ENCODE measurements at regions not wholly inside any gene's neighbourhood (a gene's known extent, or its start where the extent isn't known, plus 50 kb on each side); places are given as distances from the start of the nearest gene placed in this dataset.
"Not testable (repeated sequence)": the region's sequence is repeated elsewhere in the genome, so short reads cannot be mapped to it uniquely, and the experiment has no call there.

GRCh38 chr12:67758521-67758920, 110.0 kb downstream of the DYRK2 start:
- in situ Hi-C loops (cut with MboI; ENCODE audit: low sequenced_read_pairs): no loop called here

GRCh38 chr12:67759829-67760228, 111.3 kb downstream of the DYRK2 start:
- in situ Hi-C loops (cut with MboI; ENCODE audit: low sequenced_read_pairs): no loop called here

DNA sequence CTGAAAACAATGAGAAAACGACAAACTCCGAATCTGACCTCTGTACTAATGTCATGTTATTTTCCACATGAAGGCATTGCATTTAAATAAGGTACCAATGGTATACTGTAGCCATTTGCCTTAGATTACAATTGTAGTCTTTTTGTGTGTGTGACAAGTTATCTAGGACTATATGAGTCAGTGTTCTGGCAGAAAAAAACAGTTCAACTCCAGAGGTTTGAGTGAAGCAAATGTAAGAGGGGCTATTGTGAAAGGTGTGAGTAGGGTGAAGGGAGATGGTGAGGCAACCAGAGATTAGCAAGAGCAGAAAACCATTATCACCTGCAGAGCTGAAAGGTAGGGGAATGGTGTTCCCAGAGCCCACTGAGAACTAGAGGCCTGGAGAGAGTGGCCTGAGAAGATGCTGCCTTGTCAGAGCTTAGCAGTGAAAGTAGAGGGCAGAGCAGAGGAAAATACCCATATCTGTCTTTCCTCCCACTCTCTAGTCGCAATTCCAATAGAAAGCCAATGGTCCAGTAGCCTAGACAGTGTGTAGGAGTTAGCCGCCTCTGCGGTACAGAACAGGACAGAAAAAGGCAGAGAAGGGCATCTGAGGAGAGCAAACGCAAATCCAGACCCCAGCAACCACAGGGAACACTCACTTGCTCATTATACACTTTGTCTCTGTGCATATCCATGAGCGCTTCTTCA, 112.2 kb downstream of the DYRK2 start:
- in situ Hi-C loops (cut with MboI; ENCODE audit: low sequenced_read_pairs): no loop called here

GRCh38 chr12:67761566-67761965, 113.0 kb downstream of the DYRK2 start:
- in situ Hi-C loops (cut with MboI; ENCODE audit: low sequenced_read_pairs): no loop called here

DNA sequence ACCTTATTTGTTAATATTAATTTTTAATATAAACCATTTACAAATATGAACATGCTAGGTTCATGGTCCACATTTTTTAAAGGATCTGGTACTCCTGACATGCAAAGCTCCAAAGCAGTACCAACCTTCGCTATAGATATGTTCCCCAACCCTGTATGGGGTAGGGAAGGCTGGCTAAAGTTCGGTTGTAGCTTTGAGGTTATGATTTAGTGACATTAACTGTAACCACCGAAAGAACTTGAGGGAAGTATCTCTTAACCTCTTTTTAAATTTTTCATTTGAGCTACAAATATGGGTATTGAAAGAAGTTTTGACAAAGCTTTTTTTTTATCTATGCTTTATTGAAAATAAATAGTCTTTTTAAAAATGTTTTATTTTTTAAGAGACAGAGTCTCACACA, 115.5 kb downstream of the DYRK2 start:
- in situ Hi-C loops (cut with MboI; ENCODE audit: low sequenced_read_pairs): no loop called here

DNA sequence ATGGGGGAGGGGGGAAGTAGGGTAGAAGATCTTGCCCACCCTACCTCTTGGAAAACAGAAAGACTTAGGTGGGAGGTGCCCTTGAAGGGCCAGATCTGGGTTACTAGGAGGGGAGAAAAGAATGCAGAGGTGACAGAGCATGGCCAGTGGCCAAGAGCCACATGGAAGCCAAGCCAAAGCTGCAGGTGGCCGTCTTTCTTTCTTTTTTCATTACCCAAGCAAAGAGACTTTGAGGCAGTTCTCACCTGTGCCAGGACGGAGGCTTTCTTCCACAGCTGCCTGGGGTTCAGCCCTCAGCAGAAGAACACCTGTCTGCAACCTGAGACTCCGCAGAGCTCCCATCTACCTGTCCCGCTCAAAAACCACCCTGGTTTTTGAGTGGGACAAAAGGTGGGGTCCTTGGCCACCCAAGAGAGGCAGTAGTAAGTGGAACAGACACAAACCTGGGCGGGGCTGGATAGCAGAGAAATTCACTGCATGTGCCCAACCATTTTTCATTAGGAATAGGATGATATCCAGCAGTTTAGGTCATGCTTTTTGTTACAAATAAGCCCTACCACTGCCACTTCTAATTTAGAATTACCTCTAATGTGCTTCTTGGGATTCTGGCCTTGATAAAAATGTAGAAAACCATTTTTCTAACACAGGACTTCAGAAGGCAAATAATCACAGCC, 116.5 kb downstream of the DYRK2 start:
- in situ Hi-C loops (cut with MboI; ENCODE audit: low sequenced_read_pairs): no loop called here

- in situ Hi-C loops (cut with MboI; ENCODE audit: low sequenced_read_pairs): no loop called here
Observed at GRCh38 chr12:67765776-67766766, 117.5 kb downstream of the DYRK2 start.

- in situ Hi-C loops (cut with MboI; ENCODE audit: low sequenced_read_pairs): no loop called here
Observed at GRCh38 chr12:67772267-67773169, 124.0 kb downstream of the DYRK2 start.

DNA sequence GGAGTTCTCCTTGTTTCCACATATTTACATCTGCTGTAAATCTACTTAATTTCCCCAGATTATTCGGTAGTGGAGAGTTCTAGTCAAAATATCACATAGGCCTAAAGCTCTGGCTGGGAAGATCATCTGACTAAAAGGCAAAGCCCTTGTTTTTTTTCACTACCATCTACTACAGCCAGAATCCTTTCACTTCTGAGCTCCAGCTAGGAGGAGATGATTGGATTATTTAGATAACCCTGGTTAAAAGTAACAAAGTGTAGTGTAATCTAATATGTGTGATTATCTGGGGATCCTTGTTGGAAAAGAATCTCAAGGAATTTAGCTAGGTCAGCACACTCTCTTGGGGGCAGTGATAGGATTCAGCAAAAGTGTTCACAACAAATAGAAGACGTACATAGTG, 125.4 kb downstream of the DYRK2 start:
- in situ Hi-C loops (cut with MboI; ENCODE audit: low sequenced_read_pairs): no loop called here

DNA sequence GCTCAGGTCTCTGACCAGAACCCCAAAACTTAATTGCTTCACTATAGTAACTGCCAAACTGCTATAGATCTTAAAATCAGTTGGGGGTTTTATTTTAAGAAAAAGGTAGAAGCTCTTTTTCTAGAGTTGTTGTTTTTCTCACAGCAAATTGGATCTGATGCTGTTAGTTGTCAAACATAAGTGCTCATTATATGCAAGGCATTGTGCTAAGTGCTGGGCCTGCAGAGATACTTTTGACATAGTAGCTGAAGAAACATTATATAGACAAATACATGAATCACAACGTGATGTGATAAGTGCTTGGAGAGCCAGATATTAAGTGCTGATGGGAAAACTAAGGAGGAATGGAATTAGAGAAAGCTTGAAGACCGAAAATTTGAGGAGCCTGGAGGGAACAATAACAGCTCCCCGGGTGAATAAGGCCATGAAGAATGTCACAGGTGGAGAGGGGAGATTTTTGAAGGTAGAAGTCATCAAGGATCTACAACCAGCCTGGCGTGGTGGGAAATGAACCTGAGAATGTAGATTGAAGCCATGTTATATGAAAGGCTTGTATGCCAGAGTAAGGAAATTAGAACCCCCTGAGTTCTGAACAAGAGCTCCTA, 126.5 kb downstream of the DYRK2 start:
- in situ Hi-C loops (cut with MboI; ENCODE audit: low sequenced_read_pairs): no loop called here

GRCh38 chr12:67780580-67781084, 132.1 kb downstream of the DYRK2 start:
- in situ Hi-C loops (cut with MboI; ENCODE audit: low sequenced_read_pairs): no loop called here

DNA sequence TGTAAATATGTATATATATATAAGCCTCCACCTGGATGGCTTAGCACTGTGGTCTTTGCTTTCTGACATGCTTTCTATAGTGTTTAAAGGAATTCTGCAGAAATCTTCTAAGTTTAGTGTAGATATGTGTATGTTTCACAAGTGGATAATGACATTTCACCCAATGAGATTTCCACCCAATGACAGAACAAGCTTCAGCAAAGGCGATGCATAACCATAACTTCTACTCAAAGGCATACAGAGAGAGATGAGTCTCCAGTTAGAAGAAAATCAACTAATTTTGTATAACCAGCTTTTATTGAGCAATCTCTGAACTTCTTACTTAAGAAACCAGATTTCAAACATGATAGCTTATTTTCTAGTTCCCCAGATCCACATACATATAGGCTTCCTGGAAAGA, 134.0 kb downstream of the DYRK2 start:
- in situ Hi-C loops (cut with MboI; ENCODE audit: low sequenced_read_pairs): no loop called here

DNA sequence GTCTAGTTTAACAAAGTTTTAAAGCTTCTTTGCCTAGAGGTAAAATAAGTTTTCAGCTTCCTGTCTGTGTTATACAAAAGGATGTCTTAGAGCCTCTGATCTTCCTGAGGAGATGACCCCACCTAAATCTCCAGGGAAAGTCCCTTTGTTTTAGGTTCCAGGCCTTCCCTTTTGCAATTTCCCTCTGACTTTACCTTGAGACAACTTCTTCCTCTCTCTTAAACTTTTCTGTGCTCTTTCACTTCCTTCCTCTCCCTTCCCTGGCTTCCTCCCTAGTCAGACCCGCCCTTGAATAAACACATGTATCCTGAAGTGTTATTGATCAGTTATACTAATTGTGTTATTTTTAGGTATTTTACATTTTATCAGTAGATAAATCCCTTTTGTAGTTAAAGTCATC, 134.8 kb downstream of the DYRK2 start:
- in situ Hi-C loops (cut with MboI; ENCODE audit: low sequenced_read_pairs): no loop called here

- in situ Hi-C loops (cut with MboI; ENCODE audit: low sequenced_read_pairs): no loop called here
Observed at GRCh38 chr12:67784831-67785230, 136.3 kb downstream of the DYRK2 start.

- in situ Hi-C loops (cut with MboI; ENCODE audit: low sequenced_read_pairs): no loop called here
Observed at GRCh38 chr12:67786086-67786485, 137.5 kb downstream of the DYRK2 start.

- in situ Hi-C loops (cut with MboI; ENCODE audit: low sequenced_read_pairs): no loop called here
Observed at GRCh38 chr12:67788118-67788517, 139.6 kb downstream of the DYRK2 start.

DNA sequence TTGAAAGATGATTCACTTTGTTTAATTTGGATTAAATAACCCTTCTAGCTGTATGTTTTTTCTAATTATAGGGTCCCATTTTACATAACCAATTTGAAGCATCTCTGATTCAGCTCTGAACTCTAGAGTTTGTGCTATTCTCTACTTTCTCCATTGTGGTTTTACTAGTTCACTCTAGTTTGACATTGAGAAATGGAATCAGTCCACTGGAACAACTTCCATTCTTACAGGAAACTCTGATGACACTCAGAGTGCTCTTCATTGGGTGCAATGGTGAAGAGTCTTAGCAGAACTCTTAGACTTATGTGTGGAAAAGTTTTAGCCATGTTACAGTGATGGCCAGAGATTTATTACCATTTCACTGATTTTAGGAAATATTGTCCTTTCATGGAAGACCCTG, 140.7 kb downstream of the DYRK2 start:
- in situ Hi-C loops (cut with MboI; ENCODE audit: low sequenced_read_pairs): no loop called here

- in situ Hi-C loops (cut with MboI; ENCODE audit: low sequenced_read_pairs): no loop called here
Observed at GRCh38 chr12:67790660-67791059, 142.1 kb downstream of the DYRK2 start.

DNA sequence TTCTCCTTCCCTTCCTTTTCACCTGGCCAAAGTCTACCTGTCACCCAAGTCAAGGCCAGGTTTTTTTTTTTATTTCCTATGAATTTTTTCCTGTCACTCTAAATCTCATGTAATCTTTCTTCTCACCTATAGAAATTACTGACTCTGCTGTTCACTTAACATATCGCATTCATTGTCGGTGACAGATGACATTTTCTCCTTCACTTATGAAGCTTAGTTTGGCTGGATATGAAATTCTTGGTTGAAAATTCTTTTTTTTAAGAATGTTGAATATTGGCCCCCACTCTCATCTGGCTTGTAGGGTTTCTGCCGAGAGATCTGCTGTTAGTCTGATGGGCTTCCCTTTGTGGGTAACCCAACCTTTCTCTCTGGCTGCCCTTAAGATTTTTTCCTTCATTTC, 142.8 kb downstream of the DYRK2 start:
- in situ Hi-C loops (cut with MboI; ENCODE audit: low sequenced_read_pairs): not testable (repeated sequence)

DNA sequence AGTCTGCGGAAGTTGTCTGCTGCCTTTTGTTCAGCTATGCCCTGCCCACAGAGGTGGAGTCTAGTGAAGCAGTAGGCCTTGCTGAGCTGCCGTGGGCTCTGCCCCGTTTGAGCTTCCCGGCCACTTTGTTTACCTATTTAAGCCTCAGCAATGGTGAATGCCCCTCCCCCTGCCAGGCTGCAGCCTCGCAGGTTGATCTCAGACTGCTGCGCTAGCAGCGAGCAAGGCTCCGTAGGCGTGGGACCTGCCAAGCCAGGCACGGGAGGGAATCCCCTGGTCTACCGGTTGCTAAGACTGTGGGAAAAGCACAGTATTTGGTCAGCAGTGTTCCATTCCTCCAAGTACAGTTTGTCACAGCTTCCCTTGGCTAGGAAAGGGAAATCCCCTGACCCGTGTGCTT, 143.6 kb downstream of the DYRK2 start:
- in situ Hi-C loops (cut with MboI; ENCODE audit: low sequenced_read_pairs): no loop called here
